ENCODE measurements at regions not wholly inside any gene's neighbourhood (a gene's known extent, or its start where the extent isn't known, plus 50 kb on each side); places are given as distances from the start of the nearest gene placed in this dataset.

- no peak overlapping the region for H3K18ac ChIP-seq (ENCODE audit: low read depth, low read length)
- H3K4me1 ChIP-seq (ENCODE audit: control insufficient read depth, insufficient read depth, low read length): no peaks in the 10 kb centered on the region
- no peak overlapping the region for H3K23ac ChIP-seq (ENCODE audit: low read depth, low read length)
- H3K9me1 ChIP-seq (ENCODE audit: insufficient read depth, low read length): no peaks in the 10 kb centered on the region
- in situ Hi-C loops (cut with MboI; ENCODE audit: low sequenced_read_pairs) (no loop called here), dilution Hi-C loops (cut with HindIII; ENCODE audit: low sequenced_read_pairs, unreplicated experiment) (no loop called here), intact Hi-C loops (cut with micrococcal nuclease) (no loop called here)
- H2AFZ ChIP-seq (replicated peaks; ENCODE audit: low read length, poor library complexity): no peak overlapping the region
- no peak overlapping the region for H3K9ac ChIP-seq (ENCODE audit: low read depth, low read length)
- H3K36me3 ChIP-seq (ENCODE audit: control insufficient read depth, insufficient read depth, low read length): no peaks in the 10 kb centered on the region
- H2BK20ac ChIP-seq (ENCODE audit: low read depth, low read length): no peak overlapping the region
- H3K4me2 ChIP-seq (ENCODE audit: low read depth, low read length): no peak overlapping the region
- H3K79me1 ChIP-seq (ENCODE audit: low read depth in 1 of 2, low read length in 2 of 2): no peaks in the 10 kb centered on the region
- no peaks in the 10 kb centered on the region for H3K27me3 ChIP-seq (ENCODE audit: control insufficient read depth, insufficient read depth, low read length)
- no peak overlapping the region for H2BK15ac ChIP-seq (ENCODE audit: low read depth, low read length)
- H2AK5ac ChIP-seq (ENCODE audit: low read depth, low read length): no peak overlapping the region
- no peak for ATAC-seq (ENCODE audit: low read depth)
- BruUV-seq (replicated peaks): no TSS peak
- no peak overlapping the region for H3K14ac ChIP-seq (replicated peaks; ENCODE audit: low read depth, low read length)
- H3K27ac ChIP-seq (ENCODE audit: insufficient read depth, low read length): no peak overlapping the region
- no peak for DNase-seq
- H4K8ac ChIP-seq (ENCODE audit: low read depth in 2 of 2, low read length in 2 of 2): no peak overlapping the region
- POLR2A ChIA-PET (ENCODE audit: unreplicated experiment): no interaction called here
- no peak overlapping the region for H3K56ac ChIP-seq (ENCODE audit: extremely low read depth, insufficient read depth, low read length)
- TF ChIP-seq MAFK (IDR thresholded peaks at IDR 0.05; ENCODE audit: low read depth, low read length) (no peak), RAD21 (IDR thresholded peaks at IDR 0.05; ENCODE audit: low read length) (no peak), CTCF (conservative IDR thresholded peaks at IDR 0.05; ENCODE audit: low read depth, low read length) (no peak), BHLHE40 (IDR thresholded peaks at IDR 0.05; ENCODE audit: low read depth, low read length) (no peak), NFE2L2 (IDR thresholded peaks at IDR 0.05; ENCODE audit: low read depth, low read length) (no peak), MAZ (IDR thresholded peaks at IDR 0.05; ENCODE audit: borderline replicate concordance, low read depth, low read length) (no peak), USF2 (IDR thresholded peaks at IDR 0.05; ENCODE audit: low read depth, low read length) (no peak), SMC3 (IDR thresholded peaks at IDR 0.05; ENCODE audit: low read depth, low read length) (no peak), MXI1 (IDR thresholded peaks at IDR 0.05; ENCODE audit: borderline replicate concordance, low read depth, low read length) (no peak), POLR2A (IDR thresholded peaks at IDR 0.05; ENCODE audit: low read depth, low read length) (no peak), ELK1 (IDR thresholded peaks at IDR 0.05; ENCODE audit: borderline replicate concordance, low read depth, low read length) (no peak), FOS (IDR thresholded peaks at IDR 0.05; ENCODE audit: low read depth, low read length) (no peak)
- no peaks in the 10 kb centered on the region for H3K9me3 ChIP-seq (ENCODE audit: control insufficient read depth, insufficient read depth, low read length)
- no peak overlapping the region for H4K5ac ChIP-seq (ENCODE audit: low read depth, low read length)
- whole genome bisulfite sequencing, 2 experiments (ENCODE audit: extremely low coverage in 2 of 2, insufficient read length in 1 of 2): no CpG with 5 or more reads among the region's 4 CpGs
- H2AK9ac ChIP-seq (replicated peaks; ENCODE audit: low read depth, low read length, poor library complexity): no peak overlapping the region
- H3K4ac ChIP-seq (ENCODE audit: low read depth, low read length): no peak overlapping the region
- no peak overlapping the region for H2BK5ac ChIP-seq (ENCODE audit: low read depth, low read length, poor library complexity, severe bottlenecking)
- H4K20me1 ChIP-seq (ENCODE audit: insufficient read depth, low read length): no peaks in the 10 kb centered on the region
- no peak overlapping the region for H2BK120ac ChIP-seq (ENCODE audit: low read depth, low read length)
- H3K4me3 ChIP-seq (ENCODE audit: insufficient read depth, low read depth, low read length): no peak overlapping the region
- no peak overlapping the region for H4K91ac ChIP-seq (ENCODE audit: insufficient read depth, low read depth, low read length)
- CTCF ChIA-PET: no interaction called here
These were observed 116.6 kb downstream of the SH2D1A start for GRCh38 chrX:124462931-124463330.
